NCI-H1092 (cell line): ENCODE measurements at regions not wholly inside any gene's neighbourhood (a gene's known extent, or its start where the extent isn't known, plus 50 kb on each side); places are given as distances from the start of the nearest gene placed in this dataset.
"Not testable (repeated sequence)": the region's sequence is repeated elsewhere in the genome, so short reads cannot be mapped to it uniquely, and the experiment has no call there.

Source experiments
- DNase-seq: peaks from one replicate; lab custom pipeline; 2025; lab: John Stamatoyannopoulos, UW

DNA sequence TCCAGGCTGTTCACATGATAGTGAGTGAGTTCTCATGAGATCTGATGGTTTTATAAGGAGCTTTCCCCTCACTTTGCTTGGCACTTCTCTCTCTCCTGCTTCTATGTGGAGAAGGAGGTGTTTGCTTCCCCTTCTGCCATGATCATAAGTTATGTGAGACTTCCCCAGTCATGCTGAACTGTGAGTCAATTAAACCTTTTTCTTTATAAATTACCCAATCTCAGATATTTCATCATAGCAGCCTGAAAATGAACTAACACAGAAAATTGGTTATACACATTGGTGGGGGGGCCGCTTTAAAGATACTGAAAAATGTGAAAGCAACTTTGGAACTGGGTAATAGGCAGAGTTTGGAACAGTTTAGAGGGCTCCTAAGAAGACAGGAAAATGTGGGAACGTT lies 741.1 kb upstream of the LUZP2 start:
- no peak for DNase-seq

DNA sequence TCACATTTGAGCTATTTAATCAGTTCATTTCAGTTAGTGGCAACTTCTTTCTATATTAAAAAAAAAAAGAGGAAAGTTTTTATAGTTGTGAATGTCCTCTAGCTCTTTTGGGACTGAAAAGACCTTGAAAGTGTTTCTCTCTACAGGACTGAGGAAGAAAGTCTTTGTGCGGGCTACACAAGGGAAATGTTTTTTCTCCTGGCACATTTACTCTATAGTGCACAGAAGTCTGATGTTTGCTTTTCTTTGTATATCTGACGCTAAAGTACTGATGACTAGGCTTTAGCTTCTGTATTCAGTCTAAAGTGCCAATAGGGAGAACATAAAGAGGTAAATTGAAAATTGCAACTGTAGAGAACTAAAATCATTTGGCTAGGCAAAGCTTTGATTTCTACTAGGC lies 737.4 kb upstream of the LUZP2 start:
- no peak for DNase-seq

DNA sequence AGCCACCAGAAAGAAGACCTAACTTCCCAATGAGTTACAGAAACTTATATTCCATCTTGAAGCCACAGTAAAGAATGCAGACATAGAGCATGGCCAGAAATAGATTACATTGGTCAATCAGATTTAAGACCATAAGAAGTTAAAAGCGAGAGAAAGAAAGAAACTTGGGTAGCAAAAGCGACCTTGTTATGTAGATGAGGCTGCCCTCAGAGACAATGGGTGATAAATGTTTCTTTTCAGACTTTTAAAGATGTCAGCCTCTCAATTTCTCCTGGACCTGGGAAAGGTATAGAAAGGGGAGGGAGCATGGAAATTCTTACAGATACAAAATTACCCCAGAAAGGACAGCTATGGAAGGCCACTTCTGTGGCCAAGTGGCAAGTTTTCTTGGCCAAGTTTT lies 732.6 kb upstream of the LUZP2 start:
- no peak for DNase-seq

DNA sequence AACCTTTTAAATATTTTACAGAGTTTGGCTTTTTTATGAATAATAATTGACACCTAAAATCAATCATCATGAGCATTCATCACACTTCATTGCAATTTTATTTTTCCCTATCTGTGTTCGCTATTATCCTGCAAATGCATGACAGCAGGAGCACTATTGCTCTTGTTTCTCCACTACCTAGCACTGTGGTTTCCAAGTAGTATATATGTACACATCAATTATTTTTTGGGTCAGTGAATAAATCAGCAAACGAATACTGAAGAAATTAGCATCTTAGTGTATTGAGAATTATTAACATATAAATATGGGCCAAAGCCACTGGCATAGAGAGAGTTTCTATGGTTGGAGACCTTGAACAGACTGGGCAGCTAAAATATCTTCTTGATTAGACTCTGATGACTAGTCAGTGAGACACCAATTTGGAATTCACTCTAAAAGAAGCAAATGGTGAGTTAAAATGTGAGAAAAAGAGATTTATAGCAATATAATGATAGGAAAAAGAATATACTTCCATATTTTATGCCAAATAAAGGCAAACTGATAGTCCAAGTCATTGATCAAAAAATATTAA lies 731.1 kb upstream of the LUZP2 start:
- DNase-seq = no peak

DNA sequence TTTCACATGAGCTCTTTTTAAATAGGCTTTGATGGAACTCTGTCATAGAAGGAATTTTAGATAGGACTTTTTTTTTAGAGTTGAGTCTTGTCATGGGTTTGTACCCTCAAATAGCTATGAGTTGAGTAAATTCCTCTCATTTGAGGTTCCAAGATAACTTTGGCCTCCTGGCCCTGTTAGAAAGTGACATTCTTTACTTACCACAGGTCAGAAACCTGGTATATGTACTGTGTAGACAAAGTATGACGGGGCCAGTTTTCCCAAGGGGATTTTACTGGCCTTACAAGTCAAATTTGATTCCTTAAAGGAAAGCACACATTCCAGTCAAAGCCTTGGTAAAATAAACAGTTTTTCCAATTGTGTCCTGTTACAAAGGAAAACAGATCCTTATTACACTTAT lies 729.3 kb upstream of the LUZP2 start:
- no peak for DNase-seq

DNA sequence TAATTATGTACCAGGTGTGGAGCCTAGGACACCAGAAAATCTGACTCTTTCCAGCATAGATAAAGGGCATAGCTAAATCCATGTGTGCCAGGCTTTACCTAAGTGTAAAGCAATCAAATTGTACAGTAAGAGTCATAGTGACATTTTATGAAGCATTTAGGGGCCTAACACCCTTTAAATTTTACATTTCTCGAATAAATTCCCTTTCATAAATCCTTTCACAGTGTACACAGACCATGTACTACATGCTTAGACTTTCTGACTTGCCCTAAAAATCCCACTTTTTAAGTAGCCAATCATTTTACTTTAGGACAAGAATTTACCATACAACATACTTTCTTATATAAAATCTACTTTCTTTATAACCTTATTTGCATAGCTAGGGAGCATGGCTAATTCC lies 727.6 kb upstream of the LUZP2 start:
- DNase-seq = no peak

DNA sequence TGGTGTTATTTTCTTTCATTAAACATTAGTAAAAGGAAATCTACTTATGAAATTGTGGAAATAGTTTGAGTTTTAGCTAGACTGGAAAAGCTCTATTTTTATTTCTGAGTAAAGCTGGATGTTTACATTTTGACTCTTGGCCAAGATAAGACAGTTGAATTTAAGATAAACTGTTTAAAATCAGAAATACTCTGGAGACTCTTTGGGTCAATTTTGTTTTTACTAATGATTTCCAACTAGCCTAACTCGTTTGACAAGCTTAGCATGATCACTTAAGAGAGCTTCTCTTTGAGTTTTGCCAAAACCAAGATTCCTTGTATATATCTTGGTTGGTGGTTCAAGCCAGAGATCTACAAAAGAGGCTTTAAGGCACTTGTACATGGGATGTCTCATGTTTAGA lies 724.8 kb upstream of the LUZP2 start:
- no peak for DNase-seq

DNA sequence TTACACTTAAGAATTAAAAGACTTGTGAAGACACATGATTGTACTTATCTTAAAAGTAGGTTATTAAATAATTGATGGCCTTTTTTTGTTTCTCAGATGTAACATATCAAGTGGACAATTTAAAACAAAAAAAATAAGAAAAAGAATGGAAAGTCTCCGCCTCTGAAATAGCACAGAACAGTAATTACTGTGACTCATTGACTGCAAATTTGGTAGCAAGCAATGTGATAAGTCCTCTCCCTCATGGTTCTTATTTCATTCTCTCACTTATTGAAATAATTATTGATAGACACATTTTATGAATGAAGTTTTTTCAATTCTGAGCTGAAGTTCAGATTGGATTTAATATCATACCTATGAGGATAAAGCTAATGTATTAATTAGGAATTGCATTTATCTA lies 717.9 kb upstream of the LUZP2 start:
- no peak for DNase-seq

DNA sequence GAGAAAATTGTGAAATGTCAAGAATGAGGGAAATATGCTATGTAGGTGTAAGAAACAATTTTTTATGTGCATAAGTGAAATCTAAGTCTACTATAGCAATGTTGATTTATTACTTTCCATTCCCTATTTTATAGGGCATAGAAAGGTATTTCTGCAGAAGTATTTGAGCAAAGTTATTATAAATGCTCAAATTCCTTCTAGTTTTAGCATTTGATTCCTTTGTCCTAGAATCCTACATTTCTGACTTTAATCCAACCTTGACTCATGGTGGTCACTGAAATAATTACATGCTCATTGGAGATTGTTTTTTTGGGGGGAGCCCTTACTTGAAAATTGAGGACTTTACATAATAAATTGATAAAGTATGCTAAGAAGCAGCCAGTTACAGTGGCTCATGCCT lies 716.6 kb upstream of the LUZP2 start:
- DNase-seq = no peak

DNA sequence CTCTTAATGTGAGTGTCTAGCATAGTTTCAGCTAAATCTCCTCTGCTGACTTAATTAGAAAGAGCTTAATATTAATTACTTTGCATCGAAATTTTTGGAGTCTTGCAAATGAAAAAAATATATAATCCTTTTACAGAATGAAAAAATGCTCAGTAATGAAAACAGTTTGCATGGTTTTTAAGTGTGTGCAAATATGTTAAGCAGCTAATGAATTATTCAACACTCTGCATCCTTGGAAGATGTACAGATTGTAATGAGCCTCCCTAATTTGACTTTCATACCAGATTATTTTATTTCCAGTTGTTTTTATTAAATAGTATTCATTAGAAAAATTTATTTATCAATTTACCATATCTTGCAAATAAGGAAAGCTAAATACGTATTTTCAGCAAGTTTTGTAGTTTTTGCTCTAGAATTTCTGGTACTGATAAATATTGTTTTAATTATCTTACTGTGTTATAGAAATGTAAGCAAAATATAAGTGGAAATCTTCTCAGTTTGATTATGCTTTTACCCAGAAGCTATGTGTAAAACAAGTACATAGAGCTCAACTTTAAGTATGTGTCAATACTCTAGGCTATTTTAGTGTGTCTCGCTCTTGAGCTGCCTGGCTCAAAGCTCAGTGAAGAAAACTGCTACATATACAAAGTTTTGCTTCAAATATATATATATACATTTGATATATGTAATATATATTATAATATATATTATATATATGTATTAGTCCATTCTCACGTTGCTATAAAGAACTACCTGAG lies 714.9 kb upstream of the LUZP2 start:
- no peak for DNase-seq

DNA sequence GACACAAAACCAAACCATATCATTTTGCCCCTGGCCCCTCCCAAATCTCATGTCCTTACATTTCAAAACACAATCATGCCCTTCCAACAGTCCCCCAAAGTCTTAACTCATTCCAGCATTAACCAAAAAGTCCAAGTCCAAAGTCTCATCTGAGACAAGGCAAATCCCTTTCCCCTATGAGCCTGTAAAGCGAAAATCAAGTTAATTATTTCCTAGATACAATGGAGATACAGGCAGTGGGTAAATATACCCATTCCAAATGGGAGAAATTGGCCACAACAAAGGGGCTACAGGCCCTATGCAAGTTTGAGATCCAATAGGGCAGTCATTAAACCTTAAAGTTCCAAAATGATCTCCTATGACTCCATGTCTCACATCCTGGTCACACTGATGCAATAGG lies 709.9 kb upstream of the LUZP2 start:
- DNase-seq = not testable (repeated sequence)

DNA sequence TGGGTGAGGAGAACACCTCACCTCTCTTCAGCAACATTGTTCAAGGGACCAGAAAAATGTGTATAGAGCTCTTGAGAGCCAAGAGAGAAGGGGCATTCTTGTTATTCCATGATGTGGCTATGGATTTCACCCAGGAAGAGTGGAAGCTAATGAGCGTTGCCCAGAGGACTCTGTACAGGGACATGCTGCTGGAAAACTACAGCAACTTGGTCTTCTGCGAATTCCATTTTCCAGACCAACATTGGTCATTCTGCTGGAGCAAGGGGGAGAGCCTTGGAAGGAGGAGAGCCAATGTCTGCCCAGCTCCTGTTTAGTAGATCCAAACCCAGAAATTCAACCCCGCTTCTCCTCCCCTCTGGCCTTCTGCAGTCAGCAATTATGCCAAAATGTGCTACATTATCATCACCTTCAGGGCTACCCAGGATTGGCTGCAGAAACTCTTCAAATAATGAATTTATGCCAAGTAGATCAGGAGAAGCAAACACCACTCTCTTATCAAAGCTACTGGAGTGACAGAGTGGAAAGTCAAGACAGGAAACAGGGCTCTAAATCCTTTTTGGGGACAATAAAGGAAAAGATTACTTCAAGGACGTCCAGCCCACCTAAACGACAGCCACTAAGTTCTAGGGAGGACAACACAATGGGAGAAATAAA lies 707.5 kb upstream of the LUZP2 start:
- DNase-seq = no peak

DNA sequence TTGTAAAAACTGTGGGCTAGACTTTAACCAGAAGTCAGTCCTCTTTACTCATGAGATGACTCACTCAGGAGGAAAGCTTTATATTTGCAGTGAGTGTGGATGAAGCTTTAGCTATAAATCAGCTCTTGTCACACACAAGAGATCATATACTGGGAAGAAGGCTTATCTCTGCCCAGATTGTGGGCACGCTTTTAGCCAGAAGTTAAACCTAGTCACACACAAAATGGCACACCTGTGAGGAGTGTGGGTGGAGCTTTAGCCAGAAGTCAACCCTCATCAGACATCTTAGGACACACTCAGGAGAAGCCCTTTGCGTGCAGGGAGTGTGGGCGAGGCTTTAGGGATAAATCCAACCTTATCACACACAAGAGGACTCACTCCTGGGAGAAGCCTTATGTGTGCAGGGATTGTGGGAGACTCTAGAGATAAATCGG lies 706.9 kb upstream of the LUZP2 start:
- no peak for DNase-seq

DNA sequence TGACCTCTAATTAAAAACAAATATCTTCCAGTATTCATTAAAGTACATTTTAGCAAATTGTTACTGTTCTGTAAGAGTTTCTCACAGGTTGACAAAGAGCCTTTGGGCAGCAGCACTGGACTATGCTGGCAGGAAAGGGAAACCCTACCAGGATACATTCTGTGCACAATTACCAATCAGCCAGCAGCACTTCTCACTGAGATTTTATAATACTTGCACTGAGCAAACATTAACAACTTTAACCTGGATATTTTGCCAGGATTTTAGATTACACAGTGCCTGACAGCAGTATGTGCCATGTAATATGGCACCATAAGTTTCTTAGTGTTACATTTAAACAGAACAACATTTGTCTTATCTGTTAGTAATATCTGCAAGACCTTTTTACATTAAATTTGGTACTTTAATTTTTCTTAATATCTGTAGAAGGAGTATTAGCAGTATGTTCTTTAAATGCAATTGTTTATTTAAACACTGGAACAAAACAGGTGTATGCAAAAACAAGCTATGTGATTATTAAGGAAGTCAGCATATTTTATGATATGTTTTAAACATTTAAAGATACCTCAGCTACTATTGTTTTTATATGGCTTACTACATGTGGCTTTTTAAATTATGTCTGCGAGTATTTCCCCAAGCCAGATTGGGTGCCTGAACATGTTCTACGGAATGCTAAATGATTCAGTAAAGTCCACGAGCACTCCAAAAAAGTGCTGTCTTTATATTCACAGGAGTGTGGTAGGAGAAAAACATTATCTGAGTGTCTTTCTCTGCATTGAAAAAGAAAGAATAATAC lies 699.0 kb upstream of the LUZP2 start:
- no peak for DNase-seq

DNA sequence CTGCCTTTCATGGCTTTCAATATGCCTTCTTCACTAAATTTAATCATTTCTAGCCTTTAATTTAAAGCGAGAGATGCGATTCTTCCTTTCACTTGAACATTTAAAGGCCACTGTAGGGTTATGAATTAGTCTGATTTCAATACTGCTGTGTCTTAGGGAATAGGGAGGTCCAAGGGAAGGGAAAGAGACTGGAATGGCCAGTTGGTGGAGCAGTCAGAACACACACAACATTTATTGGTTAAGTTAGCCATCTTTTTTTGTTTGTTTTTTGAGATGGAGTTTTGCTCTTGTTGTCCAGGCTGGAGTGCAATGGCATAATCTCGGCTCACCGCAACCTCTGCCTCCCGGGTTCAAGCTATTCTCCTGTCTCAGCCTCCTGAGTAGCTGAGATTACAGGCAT lies 662.5 kb upstream of the LUZP2 start:
- DNase-seq = not testable (repeated sequence)

DNA sequence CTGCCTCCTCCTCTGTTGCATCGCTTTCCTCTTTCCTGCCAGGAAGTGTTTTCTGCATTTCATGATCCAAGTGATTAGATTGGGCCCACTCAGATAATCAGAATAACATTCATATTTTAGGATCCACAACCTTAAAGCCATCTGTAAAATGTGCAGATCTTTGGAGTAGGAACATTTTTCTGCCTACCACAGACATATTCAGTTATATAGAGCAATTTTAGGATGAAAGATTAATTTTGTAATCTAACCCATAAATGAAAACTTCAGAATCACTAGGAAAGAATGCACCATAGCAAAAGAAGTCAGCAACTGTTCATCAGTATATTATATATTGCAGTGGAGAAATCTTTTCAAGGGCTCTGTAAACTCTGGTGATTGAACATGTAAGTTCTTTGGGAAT lies 659.9 kb upstream of the LUZP2 start:
- no peak for DNase-seq

DNA sequence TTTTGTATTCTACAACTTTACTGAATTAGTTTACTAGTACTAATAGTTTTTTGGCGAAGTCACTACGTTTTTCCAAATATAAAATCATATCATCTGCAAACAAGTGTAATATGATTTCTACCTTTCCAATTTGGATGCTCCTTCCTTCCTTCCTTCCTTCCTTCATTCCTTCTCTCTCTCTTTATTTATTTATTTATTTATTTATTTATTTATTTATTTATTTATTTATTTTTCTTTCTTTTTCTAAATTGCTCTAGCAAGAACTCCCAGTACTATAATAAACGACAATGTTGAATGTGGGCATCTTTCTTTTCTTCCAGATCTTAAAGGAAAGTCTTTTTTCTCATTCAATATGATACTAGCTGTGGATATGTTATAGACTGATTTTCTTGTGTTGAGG lies 656.0 kb upstream of the LUZP2 start:
- DNase-seq = no peak

DNA sequence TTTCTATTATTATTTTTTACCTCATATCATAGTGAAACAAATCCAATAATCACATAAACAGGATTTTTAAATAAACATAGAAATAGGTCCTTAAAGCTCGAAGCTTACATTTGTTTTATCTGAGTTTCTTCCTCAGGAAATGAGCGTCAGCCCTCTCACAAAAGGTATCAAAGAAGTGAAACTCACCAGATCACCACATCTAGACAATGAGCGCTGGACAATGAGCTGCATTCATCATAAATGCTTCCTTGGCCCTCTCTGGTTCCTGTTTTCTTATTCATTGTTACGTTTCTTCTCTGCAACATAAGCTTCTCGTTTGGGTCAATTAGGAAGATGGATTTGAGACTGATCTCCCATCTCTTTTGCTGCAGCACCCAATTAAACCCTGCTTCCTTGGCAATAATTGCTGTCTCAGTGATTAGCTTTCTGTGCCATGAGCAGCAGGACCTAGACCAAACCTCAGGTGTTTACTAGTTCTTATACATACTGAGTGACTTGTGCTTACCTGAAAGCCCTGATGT lies 649.9 kb upstream of the LUZP2 start:
- no peak for DNase-seq

DNA sequence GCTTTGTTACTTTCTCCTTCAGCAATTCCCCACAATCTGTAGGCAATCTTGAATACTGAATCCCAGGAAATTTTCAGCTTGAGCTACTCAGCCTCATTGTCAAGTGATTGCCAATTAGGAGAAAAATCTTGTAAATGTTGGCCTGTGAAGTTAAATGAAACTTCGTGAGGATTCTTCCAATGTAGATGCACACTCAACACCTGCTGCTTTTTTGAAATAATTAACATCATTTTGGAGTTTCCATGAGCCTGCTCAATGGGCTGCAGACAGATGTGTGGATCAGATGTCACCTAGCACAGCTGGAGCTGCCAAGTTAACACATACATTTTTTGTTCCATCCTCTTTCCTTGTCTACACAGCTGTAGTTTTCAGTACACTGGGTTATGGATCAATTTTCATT lies 645.6 kb upstream of the LUZP2 start:
- no peak for DNase-seq

DNA sequence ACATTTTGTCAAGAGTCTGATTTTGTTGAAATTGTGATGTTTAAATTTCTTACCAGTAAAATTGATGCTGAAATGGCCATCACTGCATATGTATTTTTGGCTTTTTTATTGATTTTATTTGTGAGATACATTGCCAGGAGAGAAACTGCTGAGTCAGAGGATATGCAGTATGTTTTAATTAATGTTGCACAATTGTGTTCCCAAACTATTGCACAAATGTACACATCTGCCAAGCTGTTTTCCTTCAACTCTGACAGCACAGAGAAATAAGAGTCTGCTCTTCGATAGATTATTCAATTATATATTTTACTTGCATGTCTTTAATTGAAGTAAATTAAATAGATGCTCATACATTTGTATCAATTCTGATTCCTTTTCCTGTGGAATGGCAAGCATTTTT lies 640.2 kb upstream of the LUZP2 start:
- DNase-seq = no peak

DNA sequence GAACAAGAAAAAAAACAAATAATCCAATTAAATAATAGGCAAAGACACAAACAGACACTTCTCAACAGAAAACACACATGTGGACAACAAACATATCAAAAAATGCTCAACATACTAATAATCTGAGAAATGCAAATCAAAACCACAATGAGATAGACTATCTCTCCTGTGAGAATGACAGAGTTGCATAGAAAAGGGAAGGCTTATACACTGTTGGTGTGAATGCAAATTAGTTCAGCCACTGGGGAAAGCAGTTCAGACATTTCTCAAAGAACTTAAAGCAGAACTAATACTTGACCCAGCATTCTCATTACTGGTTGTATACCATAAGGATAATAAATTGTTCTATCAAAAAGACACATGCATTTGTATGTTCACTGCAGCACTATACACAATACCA lies 637.8 kb upstream of the LUZP2 start:
- no peak for DNase-seq

DNA sequence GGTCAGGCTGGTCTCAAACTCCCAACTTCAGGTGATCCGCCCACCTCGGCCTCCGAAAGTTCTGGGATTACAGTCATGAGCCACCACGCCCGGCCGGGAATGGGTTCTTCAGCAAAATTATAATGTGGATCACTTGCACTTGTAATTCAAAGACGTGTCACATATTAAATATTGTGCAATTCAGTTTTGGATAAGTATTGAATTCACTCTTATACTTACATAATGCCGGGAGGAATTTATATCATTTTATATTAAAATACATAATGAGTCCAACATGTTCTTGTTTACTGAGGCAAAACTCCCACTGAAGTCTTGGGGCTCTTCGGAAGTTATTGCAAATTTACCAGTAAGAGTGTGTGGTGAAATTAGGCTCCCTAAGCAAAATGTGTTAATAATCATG lies 635.2 kb upstream of the LUZP2 start:
- DNase-seq = no peak
